Ovary (tissue), 3 donors: ENCODE measurements at regions not wholly inside any gene's neighbourhood (a gene's known extent, or its start where the extent isn't known, plus 50 kb on each side); places are given as distances from the start of the nearest gene placed in this dataset.

Experiments used
- EP300 ChIP-seq: sonication (generic); formaldehyde crosslinking; IDR thresholded peaks from one replicate; pipeline ENCODE4 v1.6.1; 2017; ENCODE audit warnings: antibody characterized with exemption
- POLR2A ChIP-seq: fragments of 450-650 bp; IDR thresholded peaks from one replicate; pipeline ENCODE4 v1.6.1; 2017; ENCODE audit warnings: antibody characterized with exemption, mild to moderate bottlenecking, moderate library complexity
- TF ChIP-seq, protein P1 (sequence below), 3 donors: fragments of 450-650 bp in 2 of 3; fragments of 200-600 bp in 1 of 3; IDR thresholded peaks; one replicate each; pipeline versions ENCODE4 v1.5.1 to v1.8.0; 2016 to 2022; ENCODE audit warnings: antibody characterized with exemption in 3 of 3, mild to moderate bottlenecking in 1 of 3
- donor health status: DM: no; HTN: no; CAD: no.

DNA sequence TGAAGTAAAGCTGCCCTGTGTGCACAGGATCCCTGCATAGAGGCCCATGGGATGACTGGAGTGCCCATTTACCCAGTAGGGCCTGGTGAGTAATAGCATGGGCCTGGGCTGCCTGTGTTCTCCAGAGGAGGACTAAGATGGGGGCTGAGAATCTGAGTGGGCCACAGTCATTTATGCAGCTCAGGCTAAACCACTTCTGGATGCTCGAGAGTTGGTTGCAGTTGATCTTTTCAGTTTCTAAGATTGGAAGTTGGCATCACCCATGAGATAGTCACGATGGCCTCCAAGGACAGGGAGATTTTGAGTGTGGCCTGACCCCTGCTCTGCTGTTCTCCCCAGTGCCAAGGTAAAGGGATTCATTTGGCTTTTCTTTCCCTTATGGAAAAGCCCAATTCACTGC is 179.1 kb upstream of the SPRED2 start:
- TF ChIP-seq, protein P1, sequence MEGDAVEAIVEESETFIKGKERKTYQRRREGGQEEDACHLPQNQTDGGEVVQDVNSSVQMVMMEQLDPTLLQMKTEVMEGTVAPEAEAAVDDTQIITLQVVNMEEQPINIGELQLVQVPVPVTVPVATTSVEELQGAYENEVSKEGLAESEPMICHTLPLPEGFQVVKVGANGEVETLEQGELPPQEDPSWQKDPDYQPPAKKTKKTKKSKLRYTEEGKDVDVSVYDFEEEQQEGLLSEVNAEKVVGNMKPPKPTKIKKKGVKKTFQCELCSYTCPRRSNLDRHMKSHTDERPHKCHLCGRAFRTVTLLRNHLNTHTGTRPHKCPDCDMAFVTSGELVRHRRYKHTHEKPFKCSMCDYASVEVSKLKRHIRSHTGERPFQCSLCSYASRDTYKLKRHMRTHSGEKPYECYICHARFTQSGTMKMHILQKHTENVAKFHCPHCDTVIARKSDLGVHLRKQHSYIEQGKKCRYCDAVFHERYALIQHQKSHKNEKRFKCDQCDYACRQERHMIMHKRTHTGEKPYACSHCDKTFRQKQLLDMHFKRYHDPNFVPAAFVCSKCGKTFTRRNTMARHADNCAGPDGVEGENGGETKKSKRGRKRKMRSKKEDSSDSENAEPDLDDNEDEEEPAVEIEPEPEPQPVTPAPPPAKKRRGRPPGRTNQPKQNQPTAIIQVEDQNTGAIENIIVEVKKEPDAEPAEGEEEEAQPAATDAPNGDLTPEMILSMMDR (IDR thresholded peaks at IDR 0.05): no peak
- no peak for TF ChIP-seq POLR2A
- no peak for TF ChIP-seq EP300
